GM12873 (cell line): ENCODE measurements at regions not wholly inside any gene's neighbourhood (a gene's known extent, or its start where the extent isn't known, plus 50 kb on each side); places are given as distances from the start of the nearest gene placed in this dataset.
A peak's percentile ranks its signal among the peaks of the same experiment; 100 is the strongest.

Experiments used
- CTCF ChIP-seq: IDR thresholded peaks from 2 replicates; pipeline ENCODE4 v1.5.1; 2012; ENCODE audit warnings: low read depth, mild to moderate bottlenecking, moderate library complexity, low read length, control low read depth; ENCODE audit not compliant: insufficient read depth; ENCODE audit errors: missing control alignments

GRCh38 chr5:108696951-108697715, 50.6 kb upstream of the FER start:
- TF ChIP-seq CTCF = no peak

DNA sequence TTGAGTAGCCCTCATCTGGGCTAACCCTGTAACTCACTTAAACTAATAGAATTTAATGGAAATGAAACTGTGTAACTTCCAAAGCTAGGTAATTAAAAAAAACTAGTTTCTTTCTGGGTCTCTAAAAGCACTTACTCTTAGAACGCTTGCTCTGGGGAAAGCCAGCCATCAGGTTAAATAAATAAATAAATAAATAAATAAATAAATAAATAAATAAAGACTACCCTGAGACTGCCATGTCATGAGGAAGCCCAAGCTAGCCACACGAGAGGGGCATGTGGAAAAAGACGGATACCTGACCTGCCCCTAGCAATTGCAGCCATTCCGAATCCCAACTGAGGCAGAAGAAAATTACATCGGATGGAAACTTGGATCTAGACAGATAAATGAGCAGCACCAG, 51.3 kb upstream of the FER start:
- no peak for TF ChIP-seq CTCF

DNA sequence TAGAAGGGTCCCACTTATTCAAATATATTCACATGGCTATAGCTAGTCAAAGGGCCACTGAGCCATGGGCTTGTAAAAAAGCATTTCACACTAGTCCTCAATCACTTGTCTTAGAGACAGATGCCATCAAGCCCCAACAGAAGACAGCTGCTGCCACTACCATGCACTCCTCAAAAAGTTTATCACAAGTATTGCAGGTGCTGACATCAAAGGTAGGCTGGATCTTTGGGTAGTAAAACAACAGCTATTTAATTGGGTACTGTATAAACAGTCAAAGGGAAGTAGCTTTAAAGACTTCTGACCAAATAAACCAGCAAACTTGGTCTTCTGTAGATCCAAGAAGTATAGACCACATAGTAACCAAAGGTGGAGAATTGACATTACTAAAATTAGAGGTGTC, 59.2 kb upstream of the FER start:
- TF ChIP-seq CTCF = no peak

GRCh38 chr5:108687595-108688200, 60.0 kb upstream of the FER start:
- no peak for TF ChIP-seq CTCF

DNA sequence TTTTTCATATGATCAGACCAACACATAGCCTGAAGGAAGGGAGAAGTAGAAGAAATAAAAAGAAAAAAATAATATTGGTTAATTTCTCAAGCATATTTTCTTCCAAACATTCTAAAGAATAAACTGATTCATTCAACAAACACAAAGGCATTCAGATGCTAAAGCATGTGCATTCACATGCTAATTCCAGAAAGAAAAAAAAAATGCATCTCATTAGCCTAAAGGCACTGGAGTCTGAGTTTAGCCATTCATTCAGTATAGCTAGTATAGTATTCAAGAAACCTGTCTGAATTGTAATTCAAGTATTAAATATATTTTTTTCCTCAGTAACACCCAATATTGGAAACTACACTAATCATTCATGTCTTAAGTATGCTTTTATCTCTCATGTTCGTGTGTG, 61.0 kb upstream of the FER start:
- no peak for TF ChIP-seq CTCF

DNA sequence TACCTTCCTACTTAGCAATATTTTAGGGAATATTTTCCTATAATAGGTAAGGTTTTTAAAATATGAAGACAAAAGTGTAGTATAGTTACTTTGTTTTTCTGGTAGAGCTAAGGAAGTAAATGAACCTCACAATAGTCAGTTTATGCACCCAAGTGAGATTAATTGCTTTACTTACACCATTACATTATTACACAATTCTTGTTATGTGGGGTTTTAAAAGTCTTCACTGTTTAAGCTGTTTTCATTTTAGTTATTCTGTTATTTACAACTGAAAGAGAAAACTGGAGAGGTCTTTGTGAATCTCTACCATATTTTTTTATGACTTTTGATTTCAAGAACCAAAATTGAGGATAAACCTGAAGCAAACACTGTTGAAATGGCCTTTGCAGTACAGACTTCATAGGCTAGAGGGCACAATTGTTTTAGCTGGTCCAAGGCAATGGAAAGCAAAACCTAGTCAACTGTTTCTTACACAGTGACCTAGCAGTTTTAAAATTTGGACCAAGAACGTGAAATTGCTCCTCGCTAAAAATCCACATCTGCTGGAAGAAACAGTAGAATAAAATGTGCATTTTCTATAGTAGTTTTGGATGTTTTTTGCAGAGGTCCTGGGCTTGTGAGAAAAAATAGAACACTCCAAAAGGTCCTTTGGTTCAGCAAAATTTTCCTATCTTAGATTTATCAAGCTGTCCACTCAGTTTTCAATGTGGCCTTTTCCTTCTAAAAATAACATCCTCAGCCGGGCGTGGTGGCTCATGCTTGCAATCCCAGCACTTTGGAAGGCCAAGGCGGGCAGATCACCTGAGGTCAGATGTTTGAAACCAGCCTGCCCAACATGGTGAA, 66.4 kb upstream of the FER start:
- peak; percentile 75 for TF ChIP-seq CTCF

GRCh38 chr5:108678091-108678490, 69.6 kb upstream of the FER start:
- no peak for TF ChIP-seq CTCF
